ENCODE measurements at regions not wholly inside any gene's neighbourhood (a gene's known extent, or its start where the extent isn't known, plus 50 kb on each side); places are given as distances from the start of the nearest gene placed in this dataset.

GRCh38 chr12:127930122-127930521 lies 336.8 kb upstream of the TMEM132C start:
- Histone ChIP-seq H3K36me3 (ENCODE audit: control insufficient read depth in 2 of 2, insufficient read depth in 2 of 2, low read length in 1 of 2) (no peaks in the 10 kb centered on the region), H2AFZ (ENCODE audit: control insufficient read depth, low read depth, low read length) (no peak overlapping the region), H3K27ac (ENCODE audit: control insufficient read depth, insufficient read depth) (no peak overlapping the region), H3K4me2 (ENCODE audit: control insufficient read depth, insufficient read depth) (no peak overlapping the region), H3K79me2 (ENCODE audit: control insufficient read depth, insufficient read depth, low read length) (no peaks in the 10 kb centered on the region), H4K20me1 (ENCODE audit: control insufficient read depth, insufficient read depth) (no peaks in the 10 kb centered on the region), H3K4me3 (no peak overlapping the region), H3K27me3 (replicated peaks in 1 of 2; ENCODE audit: control insufficient read depth in 2 of 2, insufficient read depth in 2 of 2, low read length in 1 of 2) (no peaks in the 10 kb centered on the region), H3K9me3 (replicated peaks; ENCODE audit: control insufficient read depth, insufficient read depth, low read length) (no peaks in the 10 kb centered on the region), H3K9ac (ENCODE audit: control insufficient read depth, insufficient read depth, low read length) (no peak overlapping the region), H3K4me1 (ENCODE audit: control insufficient read depth, insufficient read depth, low read length) (no peaks in the 10 kb centered on the region)
- ChIA-PET RAD21 (ENCODE audit: unreplicated experiment) (no interaction called here), CTCF (no interaction called here), SMC1A (ENCODE audit: uncharacterized antibody, unreplicated experiment) (no interaction called here), POLR2A (no interaction called here)
- no TSS peak for BruUV-seq (replicated peaks)
- intact Hi-C loops (cut with micrococcal nuclease; ENCODE audit: unreplicated experiment), result no loop called here
- ATAC-seq, result no peak
- no peak for FAIRE-seq
- no peak for DNase-seq (ENCODE audit: low read depth, low spot score)
- 5% methylated on average over 5 of the region's 5 CpGs for WGBS (ENCODE audit: insufficient coverage, insufficient replicate concordance, low lambda C conversion rate, missing lambda C conversion rate)
- no peak for TF ChIP-seq ELK1 (IDR thresholded peaks at IDR 0.05; ENCODE audit: low read depth, low read length)
- no peak for TF ChIP-seq TAF1 (IDR thresholded peaks at IDR 0.05; ENCODE audit: borderline replicate concordance, low read depth, low read length)
- no peak for TF ChIP-seq MXI1 (IDR thresholded peaks at IDR 0.05; ENCODE audit: low read depth, low read length)
- TF ChIP-seq SREBF1 (IDR thresholded peaks at IDR 0.05; ENCODE audit: low read length), result no peak
- no peak for TF ChIP-seq MYB (IDR thresholded peaks at IDR 0.05; ENCODE audit: borderline replicate concordance, low read depth, low read length)
- no peak for TF ChIP-seq CREB1 (IDR thresholded peaks at IDR 0.05; ENCODE audit: low read depth)
- TF ChIP-seq ZBTB4 (CRISPR knock-in tag; IDR thresholded peaks at IDR 0.05), result no peak
- no peak for TF ChIP-seq ZNF274 (IDR thresholded peaks at IDR 0.05; ENCODE audit: insufficient read depth, insufficient read length)
- TF ChIP-seq SMARCA5 (IDR thresholded peaks at IDR 0.05), result no peak
- TF ChIP-seq CUX1 (IDR thresholded peaks at IDR 0.05; ENCODE audit: insufficient replicate concordance, low read depth, low read length), result no peak
- no peak for TF ChIP-seq RELA (IDR thresholded peaks at IDR 0.05; ENCODE audit: borderline replicate concordance, partially characterized antibody)
- no peak for TF ChIP-seq HDAC6 (IDR thresholded peaks at IDR 0.05; ENCODE audit: unreplicated experiment)
- TF ChIP-seq EZH2 (IDR thresholded peaks at IDR 0.05; ENCODE audit: borderline replicate concordance, control insufficient read depth, low read depth, low read length), result no peak
- in situ Hi-C loops (cut with MboI), result no loop called here
